Neural crest cell (in vitro differentiated cells): ENCODE measurements at regions not wholly inside any gene's neighbourhood (a gene's known extent, or its start where the extent isn't known, plus 50 kb on each side); places are given as distances from the start of the nearest gene placed in this dataset.

Source experiments
- DNase-seq: peaks from one replicate; pipeline ENCODE4 v3.0.0; 2021; ENCODE audit warnings: low read depth, mixed read lengths, low spot score
- H3K27ac Mint-ChIP-seq: one replicate; pipeline ENCODE4 v1.8.0; 2021; ENCODE audit warnings: mild to moderate bottlenecking, mixed read lengths; ENCODE audit not compliant: unreplicated experiment
- H3K27me3 Mint-ChIP-seq: 2 replicates; pipeline ENCODE4 v1.8.0; 2021; ENCODE audit warnings: low read depth, mild to moderate bottlenecking, mixed read lengths
- H3K36me3 Mint-ChIP-seq: 2 replicates; pipeline ENCODE4 v1.8.0; 2021; ENCODE audit warnings: low read depth, mild to moderate bottlenecking, mixed read lengths
- H3K4me1 Mint-ChIP-seq: 2 replicates; pipeline ENCODE4 v1.8.0; 2021; ENCODE audit warnings: mixed read lengths
- H3K4me3 Mint-ChIP-seq: one replicate; pipeline ENCODE4 v1.8.0; 2021; ENCODE audit warnings: mild to moderate bottlenecking, mixed read lengths
- H3K9me3 Mint-ChIP-seq: 2 replicates; pipeline ENCODE4 v1.8.0; 2021; ENCODE audit warnings: mixed read lengths
- TF ChIP-seq, protein P1 (sequence below): fragments of 200-600 bp; sonication (generic); conservative IDR thresholded peaks from 2 replicates; pipeline ENCODE4 v1.5.0; 2021; ENCODE audit warnings: antibody characterized with exemption, mild to moderate bottlenecking

- Mint-ChIP-seq H3K36me3 (no peaks in the 10 kb centered on the region), H3K4me1 (peaks cover 11% of the 10 kb centered on the region), H3K27ac (no peak overlapping the region), H3K4me3 (no peak overlapping the region), H3K27me3 (no peaks in the 10 kb centered on the region), H3K9me3 (peaks cover 3% of the 10 kb centered on the region)
- no peak for DNase-seq
- TF ChIP-seq, protein P1, sequence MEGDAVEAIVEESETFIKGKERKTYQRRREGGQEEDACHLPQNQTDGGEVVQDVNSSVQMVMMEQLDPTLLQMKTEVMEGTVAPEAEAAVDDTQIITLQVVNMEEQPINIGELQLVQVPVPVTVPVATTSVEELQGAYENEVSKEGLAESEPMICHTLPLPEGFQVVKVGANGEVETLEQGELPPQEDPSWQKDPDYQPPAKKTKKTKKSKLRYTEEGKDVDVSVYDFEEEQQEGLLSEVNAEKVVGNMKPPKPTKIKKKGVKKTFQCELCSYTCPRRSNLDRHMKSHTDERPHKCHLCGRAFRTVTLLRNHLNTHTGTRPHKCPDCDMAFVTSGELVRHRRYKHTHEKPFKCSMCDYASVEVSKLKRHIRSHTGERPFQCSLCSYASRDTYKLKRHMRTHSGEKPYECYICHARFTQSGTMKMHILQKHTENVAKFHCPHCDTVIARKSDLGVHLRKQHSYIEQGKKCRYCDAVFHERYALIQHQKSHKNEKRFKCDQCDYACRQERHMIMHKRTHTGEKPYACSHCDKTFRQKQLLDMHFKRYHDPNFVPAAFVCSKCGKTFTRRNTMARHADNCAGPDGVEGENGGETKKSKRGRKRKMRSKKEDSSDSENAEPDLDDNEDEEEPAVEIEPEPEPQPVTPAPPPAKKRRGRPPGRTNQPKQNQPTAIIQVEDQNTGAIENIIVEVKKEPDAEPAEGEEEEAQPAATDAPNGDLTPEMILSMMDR = no peak
Observed at GRCh38 chr3:137282871-137283270, 325.1 kb downstream of the IL20RB start.

GRCh38 chr3:137285924-137286323 lies 328.1 kb downstream of the IL20RB start:
- Mint-ChIP-seq H3K9me3 (no peaks in the 10 kb centered on the region), H3K4me3 (no peak overlapping the region), H3K4me1 (peaks cover 3% of the 10 kb centered on the region), H3K27me3 (peaks cover 2% of the 10 kb centered on the region), H3K36me3 (no peaks in the 10 kb centered on the region), H3K27ac (no peak overlapping the region)
- TF ChIP-seq, protein P1 = no peak
- no peak for DNase-seq

DNA sequence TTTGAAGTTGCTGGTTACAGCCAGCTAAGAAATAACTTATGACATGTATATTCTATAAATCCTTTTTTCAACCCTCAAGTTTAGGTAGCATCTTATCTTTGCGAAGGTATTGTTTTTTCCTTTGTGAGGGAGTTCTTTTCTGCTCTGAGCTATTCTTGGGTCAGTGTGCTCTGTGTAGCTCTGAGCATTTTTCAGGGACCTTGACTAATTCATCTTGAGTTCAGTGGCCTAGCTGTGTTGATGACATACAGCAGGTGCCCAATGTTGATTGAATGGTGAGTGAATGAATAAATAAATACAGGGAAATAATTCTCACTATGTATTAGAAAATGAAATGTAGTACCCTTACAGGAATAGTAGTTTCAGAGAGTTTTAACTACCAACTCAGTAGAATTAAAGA lies 335.3 kb downstream of the IL20RB start:
- Mint-ChIP-seq H3K4me1 (peaks cover 11% of the 10 kb centered on the region), H3K9me3 (no peaks in the 10 kb centered on the region), H3K27ac (peak overlapping the region; percentile 47), H3K4me3 (no peak overlapping the region), H3K36me3 (no peaks in the 10 kb centered on the region), H3K27me3 (peaks cover 2% of the 10 kb centered on the region)
- TF ChIP-seq, protein P1 = no peak
- DNase-seq = no peak

DNA sequence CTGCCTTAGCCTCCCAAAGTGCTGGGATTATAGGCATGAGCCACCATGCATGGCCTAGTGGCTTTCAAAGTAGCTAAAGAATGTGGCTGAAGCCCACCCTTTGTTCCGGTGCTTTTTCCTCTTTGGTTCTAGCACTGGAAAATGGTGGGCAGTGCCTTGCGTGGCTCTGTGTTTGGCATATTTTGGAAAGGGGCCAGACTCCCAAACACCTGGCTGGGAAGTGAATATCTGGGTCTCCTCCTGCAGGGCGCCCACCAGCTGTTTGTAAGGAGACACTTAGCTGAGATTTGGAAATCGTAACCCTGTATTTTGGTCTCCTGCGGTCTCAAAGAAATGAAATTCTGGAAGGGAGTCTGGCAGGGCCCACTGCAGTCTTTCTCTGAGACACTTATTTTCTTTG lies 336.4 kb downstream of the IL20RB start:
- Mint-ChIP-seq H3K4me3 (no peak overlapping the region), H3K27me3 (peaks cover 2% of the 10 kb centered on the region), H3K36me3 (no peaks in the 10 kb centered on the region), H3K27ac (no peak overlapping the region), H3K4me1 (peaks cover 11% of the 10 kb centered on the region), H3K9me3 (no peaks in the 10 kb centered on the region)
- DNase-seq = no peak
- TF ChIP-seq, protein P1 = no peak

GRCh38 chr3:137294839-137295238 lies 337.1 kb downstream of the IL20RB start:
- Mint-ChIP-seq H3K36me3 (no peaks in the 10 kb centered on the region), H3K27me3 (peaks cover 2% of the 10 kb centered on the region), H3K4me1 (peaks cover 11% of the 10 kb centered on the region), H3K27ac (no peak overlapping the region), H3K9me3 (no peaks in the 10 kb centered on the region), H3K4me3 (peak overlapping the region; percentile 2)
- TF ChIP-seq, protein P1 = no peak
- no peak for DNase-seq

DNA sequence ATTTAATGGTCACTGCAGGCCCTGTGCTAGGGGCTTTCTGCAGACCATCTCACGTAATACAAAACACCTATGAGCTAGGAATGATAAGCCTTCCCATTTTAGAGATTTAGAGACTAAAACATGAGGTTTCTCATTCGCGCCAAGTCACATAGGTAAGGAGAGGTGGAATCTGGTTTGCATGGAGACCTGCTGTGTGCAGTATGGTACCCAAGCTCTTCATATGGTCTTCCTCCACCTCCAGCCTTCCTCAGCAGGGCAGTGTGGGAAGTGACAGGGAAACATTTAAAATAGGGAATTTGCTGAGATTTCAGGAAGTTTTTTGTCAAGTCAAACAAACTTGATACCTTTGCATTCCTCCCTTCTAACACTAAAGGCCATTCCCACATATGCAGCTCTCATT lies 337.6 kb downstream of the IL20RB start:
- no peak for DNase-seq
- H3K4me1 Mint-ChIP-seq = peaks cover 11% of the 10 kb centered on the region
- TF ChIP-seq, protein P1 = no peak
- H3K4me3 Mint-ChIP-seq = no peak overlapping the region
- no peak overlapping the region for H3K27ac Mint-ChIP-seq
- H3K36me3 Mint-ChIP-seq = no peaks in the 10 kb centered on the region
- peaks cover 2% of the 10 kb centered on the region for H3K27me3 Mint-ChIP-seq
- no peaks in the 10 kb centered on the region for H3K9me3 Mint-ChIP-seq
